PC-9 (cell line): ENCODE measurements at regions not wholly inside any gene's neighbourhood (a gene's known extent, or its start where the extent isn't known, plus 50 kb on each side); places are given as distances from the start of the nearest gene placed in this dataset.

Experiments used
- BruUV-seq: library from RNA; stranded (reverse); fragments of 400-500 nt; replicated peaks from 2 replicates; lab custom pipeline; 2021; lab: Mats Ljungman, UMichigan
- CTCF ChIA-PET: fragments of 300-600 bp; sonication (Branson Sonifier 250); formaldehyde crosslinking; loops from one replicate; lab custom pipeline; 2022; ENCODE audit warnings: antibody characterized with exemption; lab: Charles Lee
- POLR2A ChIA-PET: fragments of 300-600 bp; sonication (Branson Sonifier 250); formaldehyde crosslinking; loops from one replicate; lab custom pipeline; 2022; ENCODE audit warnings: antibody characterized with exemption; ENCODE audit not compliant: unreplicated experiment; lab: Charles Lee
- DNase-seq, 2 experiments: peaks; one replicate each; pipeline versions ENCODE4 v3.0.0 to v3.0.0-alpha.2; 2015 to 2022; ENCODE audit warnings: mixed read lengths in 1 of 2
- H2AFZ ChIP-seq: fragments of 200-600 bp; sonication (generic); 2 replicates; pipeline ENCODE4 v1.8.1; 2017; ENCODE audit warnings: antibody characterized with exemption
- H3F3A ChIP-seq: fragments of 200-600 bp; sonication (generic); 2 replicates; pipeline ENCODE4 v1.8.1; 2017; ENCODE audit warnings: antibody characterized with exemption, mild to moderate bottlenecking, low read depth; ENCODE audit not compliant: insufficient read depth
- H3K27ac ChIP-seq: fragments of 200-600 bp; sonication (generic); 2 replicates; pipeline ENCODE4 v1.6.1; 2016; ENCODE audit warnings: mixed run types
- H3K27me3 ChIP-seq: fragments of 200-600 bp; sonication (generic); 2 replicates; pipeline ENCODE4 v1.6.1; 2016; ENCODE audit warnings: low read depth, mixed run types; ENCODE audit not compliant: insufficient read depth
- H3K36me3 ChIP-seq: fragments of 200-600 bp; sonication (generic); 2 replicates; pipeline ENCODE4 v1.6.1; 2016; ENCODE audit warnings: low read depth, mixed run types
- H3K4me1 ChIP-seq: fragments of 200-600 bp; sonication (generic); replicated peaks from 2 replicates; pipeline ENCODE4 v1.6.1; 2016; ENCODE audit warnings: mixed run types; ENCODE audit not compliant: insufficient read depth
- H3K4me2 ChIP-seq: fragments of 200-600 bp; sonication (generic); 2 replicates; pipeline ENCODE4 v1.6.1; 2017; ENCODE audit warnings: mixed run types
- H3K4me3 ChIP-seq: fragments of 200-600 bp; sonication (generic); 2 replicates; pipeline ENCODE4 v1.6.1; 2016; ENCODE audit warnings: mixed run types
- H3K79me2 ChIP-seq: fragments of 200-600 bp; sonication (generic); 2 replicates; pipeline ENCODE4 v1.6.1; 2017; ENCODE audit warnings: low read depth, mixed run types
- H3K9me2 ChIP-seq: fragments of 200-600 bp; sonication (generic); 2 replicates; pipeline ENCODE4 v1.8.1; 2017; ENCODE audit warnings: mild to moderate bottlenecking; ENCODE audit not compliant: insufficient read depth
- H3K9me3 ChIP-seq: fragments of 200-600 bp; sonication (generic); 2 replicates; pipeline ENCODE4 v1.8.1; 2016; ENCODE audit warnings: low read depth; ENCODE audit not compliant: insufficient read depth
- H4K20me1 ChIP-seq: fragments of 200-600 bp; sonication (generic); 2 replicates; pipeline ENCODE4 v1.8.1; 2017; ENCODE audit not compliant: insufficient read depth
- CTCF ChIP-seq: fragments of 200-600 bp; sonication (generic); conservative IDR thresholded peaks from 2 replicates; pipeline ENCODE4 v1.6.1; 2017; ENCODE audit warnings: mixed run types, antibody characterized with exemption, mild to moderate bottlenecking, moderate library complexity
- EZH2 ChIP-seq: fragments of 200-600 bp; sonication (generic); IDR thresholded peaks from 2 replicates; pipeline ENCODE4 v1.8.0; 2017; ENCODE audit warnings: antibody characterized with exemption, low read depth
- intact Hi-C: fragments of 100-400 bp; cut with micrococcal nuclease; formaldehyde crosslinking; loops from one replicate; pipeline ENCODE4 v1.10.0; 2022; ENCODE audit not compliant: unreplicated experiment

DNA sequence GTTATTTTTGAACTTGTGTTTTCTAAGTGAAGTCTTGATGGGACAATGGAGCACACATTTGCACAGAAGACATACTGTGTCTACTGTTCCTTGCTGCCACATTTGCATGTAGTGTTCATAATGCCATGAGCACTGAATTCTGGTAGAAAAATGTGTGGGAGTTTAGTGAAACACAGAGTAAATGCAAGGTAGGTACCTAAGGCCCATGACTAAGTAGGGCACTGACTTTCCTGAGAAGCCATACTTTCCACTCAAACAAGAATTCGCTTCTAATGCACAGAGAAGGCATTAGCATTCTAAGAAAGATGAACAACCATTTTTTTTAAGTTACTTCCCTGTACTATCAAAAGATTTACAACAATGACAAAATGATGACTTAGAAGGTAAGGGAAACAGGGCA is 282.2 kb downstream of the MAN2A1 start:
- Histone ChIP-seq H4K20me1 (no peaks in the 10 kb centered on the region), H3K27me3 (no peaks in the 10 kb centered on the region), H3K4me2 (no peak overlapping the region), H3K9me2 (no peaks in the 10 kb centered on the region; the same call in 1 of the 2 replicates), H3K79me2 (no peaks in the 10 kb centered on the region), H3K9me3 (no peaks in the 10 kb centered on the region), H3K4me1 (no peaks in the 10 kb centered on the region), H3K4me3 (no peak overlapping the region), H3F3A (no peaks in the 10 kb centered on the region), H2AFZ (no peak overlapping the region), H3K27ac (no peak overlapping the region), H3K36me3 (no peaks in the 10 kb centered on the region)
- ChIA-PET CTCF (no interaction called here), POLR2A (no interaction called here)
- TF ChIP-seq EZH2 (no peak), CTCF (no peak)
- intact Hi-C loops, result no loop called here
- no TSS peak for BruUV-seq
- no peak for DNase-seq

DNA sequence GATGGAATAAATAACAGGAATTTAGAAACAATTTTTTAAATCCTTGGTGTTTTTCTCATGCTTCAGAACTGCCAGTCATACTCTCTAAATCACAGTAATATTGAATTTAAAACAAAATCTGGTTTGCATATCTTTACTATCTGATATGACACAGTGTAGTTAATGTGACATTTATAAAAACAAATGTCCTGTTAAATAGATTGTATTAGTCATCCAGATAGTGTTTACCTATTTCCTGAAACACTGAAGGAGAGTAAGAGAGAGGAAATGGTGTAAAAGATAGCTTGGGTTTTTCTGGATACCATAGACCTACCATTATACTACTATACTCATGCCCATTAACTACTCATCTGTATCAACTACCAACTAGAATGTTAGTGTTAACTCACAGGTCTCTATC is 292.3 kb downstream of the MAN2A1 start:
- H3K4me3 ChIP-seq, result no peak overlapping the region
- H2AFZ ChIP-seq, result no peak overlapping the region
- TF ChIP-seq EZH2 (no peak), CTCF (no peak)
- POLR2A ChIA-PET, result no interaction called here
- H4K20me1 ChIP-seq, result no peaks in the 10 kb centered on the region
- no peak overlapping the region for H3K27ac ChIP-seq
- intact Hi-C loops, result no loop called here
- no peaks in the 10 kb centered on the region for H3K36me3 ChIP-seq
- CTCF ChIA-PET, result no interaction called here
- no peak for DNase-seq
- H3K79me2 ChIP-seq, result no peaks in the 10 kb centered on the region
- no peaks in the 10 kb centered on the region for H3K9me3 ChIP-seq
- H3K9me2 ChIP-seq, result no peaks in the 10 kb centered on the region
- no peaks in the 10 kb centered on the region for H3K27me3 ChIP-seq
- no peaks in the 10 kb centered on the region for H3F3A ChIP-seq
- no peak overlapping the region for H3K4me2 ChIP-seq
- no TSS peak for BruUV-seq
- H3K4me1 ChIP-seq, result no peaks in the 10 kb centered on the region

GRCh38 chr5:109982966-109983534 is 293.3 kb downstream of the MAN2A1 start:
- Histone ChIP-seq H3F3A (no peaks in the 10 kb centered on the region), H3K27me3 (no peaks in the 10 kb centered on the region), H3K9me3 (no peaks in the 10 kb centered on the region), H3K4me1 (no peaks in the 10 kb centered on the region), H2AFZ (no peak overlapping the region), H3K27ac (no peak overlapping the region), H3K4me3 (no peak overlapping the region), H3K4me2 (no peak overlapping the region), H3K9me2 (no peaks in the 10 kb centered on the region), H4K20me1 (no peaks in the 10 kb centered on the region), H3K79me2 (no peaks in the 10 kb centered on the region), H3K36me3 (no peaks in the 10 kb centered on the region)
- ChIA-PET POLR2A (no interaction called here), CTCF (no interaction called here)
- no peak for DNase-seq
- no TSS peak for BruUV-seq
- TF ChIP-seq EZH2, result no peak
- no peak for TF ChIP-seq CTCF
- intact Hi-C loops, result no loop called here
